ENCODE measurements at regions not wholly inside any gene's neighbourhood (a gene's known extent, or its start where the extent isn't known, plus 50 kb on each side); places are given as distances from the start of the nearest gene placed in this dataset.
A peak's percentile ranks its signal among the peaks of the same experiment; 100 is the strongest.

DNA sequence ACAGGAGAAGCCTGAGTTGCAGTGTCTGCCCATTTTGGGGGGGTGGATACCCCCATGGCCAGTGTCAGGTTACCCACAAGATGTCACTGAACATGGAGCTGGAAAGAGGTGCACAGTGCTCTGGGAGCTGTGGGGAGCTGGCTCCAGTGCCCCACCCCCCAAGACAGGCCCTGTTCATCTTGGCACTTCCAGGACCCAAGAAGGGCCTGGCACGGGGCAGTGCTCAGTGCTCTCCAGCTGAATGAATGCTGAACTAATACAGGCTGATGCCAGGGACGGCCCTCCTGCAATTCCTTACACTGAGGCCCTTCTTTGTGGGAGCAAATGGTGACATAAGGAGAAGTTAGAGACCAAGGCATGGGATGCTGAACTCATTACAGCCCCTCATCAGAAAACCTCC lies 163.4 kb upstream of the GLI2 start:
- H4K12ac ChIP-seq (ENCODE audit: low read depth, low read length), result no peak overlapping the region
- no peak overlapping the region for H3K9ac ChIP-seq (ENCODE audit: low read length)
- DNase-seq, result no peak
- H2BK120ac ChIP-seq (ENCODE audit: insufficient read depth, low read length, poor library complexity), result no peak overlapping the region
- no peak overlapping the region for H2BK12ac ChIP-seq (ENCODE audit: low read length)
- no peak overlapping the region for H3K14ac ChIP-seq (ENCODE audit: low read length)
- no peak overlapping the region for H2BK5ac ChIP-seq (ENCODE audit: low read depth, low read length, poor library complexity)
- H4K8ac ChIP-seq (ENCODE audit: low read depth, low read length), result no peak overlapping the region
- no peaks in the 10 kb centered on the region for H3K36me3 ChIP-seq (ENCODE audit: control insufficient read depth in 1 of 2, insufficient read depth in 2 of 2, low read length in 2 of 2)
- H3K23ac ChIP-seq (ENCODE audit: low read length), result no peak overlapping the region
- H3K79me2 ChIP-seq (ENCODE audit: control insufficient read depth, insufficient read depth, low read length, poor library complexity), result no peaks in the 10 kb centered on the region
- H3K4ac ChIP-seq (ENCODE audit: low read depth, low read length), result no peak overlapping the region
- no peak overlapping the region for H3K27ac ChIP-seq (ENCODE audit: low read depth, low read length)
- no peak overlapping the region for H3K18ac ChIP-seq (ENCODE audit: low read length)
- no peaks in the 10 kb centered on the region for H3K79me1 ChIP-seq (ENCODE audit: low read length)
- no peaks in the 10 kb centered on the region for H3K27me3 ChIP-seq (ENCODE audit: insufficient read depth, low read length)
- H2AK5ac ChIP-seq (ENCODE audit: low read length), result no peak overlapping the region
- no peak overlapping the region for H3K4me2 ChIP-seq (ENCODE audit: low read length)
- no peak overlapping the region for H3K4me3 ChIP-seq (ENCODE audit: low read depth, low read length)
- WGBS (ENCODE audit: extremely low coverage, insufficient coverage, insufficient read length), result no CpG with 5 or more reads among the region's 2 CpGs
- no peak overlapping the region for H2AFZ ChIP-seq (ENCODE audit: insufficient read depth, low read length, poor library complexity)
- H3K9me3 ChIP-seq (ENCODE audit: insufficient read depth, low read depth, low read length), result no peaks in the 10 kb centered on the region
- H3K4me1 ChIP-seq (ENCODE audit: control insufficient read depth in 1 of 2, insufficient read depth in 2 of 2, low read length in 2 of 2), result no peaks in the 10 kb centered on the region
- H4K91ac ChIP-seq (ENCODE audit: low read depth, low read length), result no peak overlapping the region

DNA sequence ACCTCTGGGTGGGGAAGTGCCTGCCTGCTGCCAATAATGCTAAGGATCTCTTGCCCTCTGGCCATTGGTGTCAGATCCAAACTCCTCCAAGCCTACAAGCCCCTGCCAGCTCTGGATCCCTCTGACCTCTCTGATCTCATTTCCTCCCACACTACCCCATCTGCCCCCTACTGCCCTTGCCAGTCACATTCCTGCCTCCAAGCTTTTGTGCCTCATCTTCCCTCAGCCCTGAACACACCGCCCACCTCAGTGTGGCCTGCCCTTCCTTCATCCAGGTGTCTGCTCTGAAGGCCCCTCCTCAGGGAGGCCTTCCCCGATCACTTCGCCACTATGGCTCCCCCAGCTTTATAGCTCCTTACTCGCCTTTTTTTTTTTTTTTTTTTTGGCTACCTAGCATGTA lies 161.0 kb upstream of the GLI2 start:
- Histone ChIP-seq H2AFZ (ENCODE audit: insufficient read depth, low read length, poor library complexity) (no peak overlapping the region), H4K91ac (ENCODE audit: low read depth, low read length) (no peak overlapping the region), H3K4ac (ENCODE audit: low read depth, low read length) (no peak overlapping the region), H3K36me3 (ENCODE audit: control insufficient read depth in 1 of 2, insufficient read depth in 2 of 2, low read length in 2 of 2) (no peaks in the 10 kb centered on the region), H3K4me2 (ENCODE audit: low read length) (no peak overlapping the region), H2BK12ac (ENCODE audit: low read length) (no peak overlapping the region), H3K4me3 (ENCODE audit: low read depth, low read length) (no peak overlapping the region), H3K23ac (ENCODE audit: low read length) (no peak overlapping the region), H2AK5ac (ENCODE audit: low read length) (no peak overlapping the region), H3K14ac (ENCODE audit: low read length) (no peak overlapping the region), H4K8ac (ENCODE audit: low read depth, low read length) (no peak overlapping the region), H3K4me1 (ENCODE audit: control insufficient read depth in 1 of 2, insufficient read depth in 2 of 2, low read length in 2 of 2) (no peaks in the 10 kb centered on the region), H3K9me3 (ENCODE audit: insufficient read depth, low read depth, low read length) (no peaks in the 10 kb centered on the region), H2BK5ac (ENCODE audit: low read depth, low read length, poor library complexity) (no peak overlapping the region), H2BK120ac (ENCODE audit: insufficient read depth, low read length, poor library complexity) (no peak overlapping the region), H4K12ac (ENCODE audit: low read depth, low read length) (no peak overlapping the region), H3K79me2 (ENCODE audit: control insufficient read depth, insufficient read depth, low read length, poor library complexity) (no peaks in the 10 kb centered on the region), H3K27ac (ENCODE audit: low read depth, low read length) (no peak overlapping the region), H3K79me1 (ENCODE audit: low read length) (no peaks in the 10 kb centered on the region), H3K18ac (ENCODE audit: low read length) (no peak overlapping the region), H3K27me3 (ENCODE audit: insufficient read depth, low read length) (peaks cover 2% of the 10 kb centered on the region), H3K9ac (ENCODE audit: low read length) (no peak overlapping the region)
- no peak for DNase-seq
- no CpG with 5 or more reads among the region's 4 CpGs for WGBS (ENCODE audit: extremely low coverage, insufficient coverage, insufficient read length)

- Histone ChIP-seq H3K9me3 (ENCODE audit: insufficient read depth, low read depth, low read length) (no peaks in the 10 kb centered on the region), H3K9ac (ENCODE audit: low read length) (no peak overlapping the region), H3K4me1 (ENCODE audit: control insufficient read depth in 1 of 2, insufficient read depth in 2 of 2, low read length in 2 of 2) (no peaks in the 10 kb centered on the region), H2AFZ (ENCODE audit: insufficient read depth, low read length, poor library complexity) (no peak overlapping the region), H3K27me3 (ENCODE audit: insufficient read depth, low read length) (peaks cover 2% of the 10 kb centered on the region), H2BK120ac (ENCODE audit: insufficient read depth, low read length, poor library complexity) (no peak overlapping the region), H4K8ac (ENCODE audit: low read depth, low read length) (no peak overlapping the region), H3K4me2 (ENCODE audit: low read length) (no peak overlapping the region), H4K12ac (ENCODE audit: low read depth, low read length) (no peak overlapping the region), H2BK5ac (ENCODE audit: low read depth, low read length, poor library complexity) (no peak overlapping the region), H2BK12ac (ENCODE audit: low read length) (no peak overlapping the region), H3K23ac (ENCODE audit: low read length) (no peak overlapping the region), H3K18ac (ENCODE audit: low read length) (no peak overlapping the region), H3K4me3 (ENCODE audit: low read depth, low read length) (no peak overlapping the region), H3K79me1 (ENCODE audit: low read length) (no peaks in the 10 kb centered on the region), H3K4ac (ENCODE audit: low read depth, low read length) (no peak overlapping the region), H3K36me3 (ENCODE audit: control insufficient read depth in 1 of 2, insufficient read depth in 2 of 2, low read length in 2 of 2) (no peaks in the 10 kb centered on the region), H3K79me2 (ENCODE audit: control insufficient read depth, insufficient read depth, low read length, poor library complexity) (no peaks in the 10 kb centered on the region), H4K91ac (ENCODE audit: low read depth, low read length) (no peak overlapping the region), H3K27ac (ENCODE audit: low read depth, low read length) (no peak overlapping the region), H2AK5ac (ENCODE audit: low read length) (no peak overlapping the region), H3K14ac (ENCODE audit: low read length) (no peak overlapping the region)
- no CpG with 5 or more reads among the region's 6 CpGs for WGBS (ENCODE audit: extremely low coverage, insufficient coverage, insufficient read length)
- DNase-seq, result no peak
Measured at GRCh38 chr2:120575966-120576365, 159.7 kb upstream of the GLI2 start.

DNA sequence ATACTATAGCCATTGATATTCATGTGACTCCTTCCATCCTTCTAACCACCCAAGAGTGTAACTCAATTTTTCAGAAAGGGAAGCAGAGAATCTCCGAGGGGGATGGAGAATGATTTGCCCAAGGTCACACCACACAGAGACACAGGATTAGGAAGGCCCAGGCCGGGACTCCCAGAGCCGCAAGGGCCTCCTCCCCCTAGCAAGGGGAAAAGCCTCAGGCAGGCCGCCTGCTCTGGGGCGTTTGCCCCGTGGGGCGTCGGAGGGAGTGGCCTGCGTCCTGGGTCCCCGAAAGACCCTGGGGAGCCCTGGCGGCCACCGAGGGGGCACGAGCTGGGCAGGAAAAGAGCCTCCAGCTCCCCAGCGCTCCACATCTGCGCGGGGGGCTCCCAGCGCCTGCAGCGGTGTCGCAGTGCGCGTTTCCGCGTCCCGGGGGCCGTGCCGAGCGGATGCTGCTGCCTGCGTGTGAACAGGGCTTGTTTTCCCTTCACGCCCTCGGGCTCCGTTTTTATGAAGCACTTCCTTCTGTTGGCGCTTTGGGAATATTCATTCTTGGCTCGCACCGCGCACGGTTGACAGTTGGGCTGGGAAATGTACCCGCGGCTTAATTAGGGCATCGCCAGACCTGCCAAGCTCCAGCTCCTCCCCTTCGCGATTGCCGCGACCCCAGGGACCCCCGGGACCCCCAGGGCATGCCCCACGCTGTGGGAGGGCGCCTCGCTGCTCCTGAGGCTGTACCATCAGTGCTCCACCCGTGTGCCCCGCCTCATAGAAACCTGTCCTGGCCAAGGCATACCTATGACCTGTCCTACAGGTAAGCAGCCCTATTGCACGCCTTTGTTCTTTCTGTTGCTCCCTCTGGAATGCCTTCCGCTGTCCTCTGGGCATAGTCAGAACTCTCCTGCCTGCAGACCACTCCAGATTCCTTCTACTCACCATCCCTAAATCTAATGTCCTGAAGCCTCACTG lies 158.9 kb upstream of the GLI2 start:
- Histone ChIP-seq H3K18ac (ENCODE audit: low read length) (no peak overlapping the region), H3K4me3 (ENCODE audit: low read depth, low read length) (no peak overlapping the region), H4K91ac (ENCODE audit: low read depth, low read length) (no peak overlapping the region), H2BK5ac (ENCODE audit: low read depth, low read length, poor library complexity) (no peak overlapping the region), H3K9ac (ENCODE audit: low read length) (no peak overlapping the region), H3K79me1 (ENCODE audit: low read length) (no peaks in the 10 kb centered on the region), H4K12ac (ENCODE audit: low read depth, low read length) (no peak overlapping the region), H3K79me2 (ENCODE audit: control insufficient read depth, insufficient read depth, low read length, poor library complexity) (no peaks in the 10 kb centered on the region), H2AK5ac (ENCODE audit: low read length) (no peak overlapping the region), H3K9me3 (ENCODE audit: insufficient read depth, low read depth, low read length) (no peaks in the 10 kb centered on the region), H3K23ac (ENCODE audit: low read length) (no peak overlapping the region), H2BK120ac (ENCODE audit: insufficient read depth, low read length, poor library complexity) (no peak overlapping the region), H2BK12ac (ENCODE audit: low read length) (no peak overlapping the region), H3K27ac (ENCODE audit: low read depth, low read length) (no peak overlapping the region), H4K8ac (ENCODE audit: low read depth, low read length) (no peak overlapping the region), H3K27me3 (ENCODE audit: insufficient read depth, low read length) (peaks cover 2% of the 10 kb centered on the region), H3K4me1 (ENCODE audit: control insufficient read depth in 1 of 2, insufficient read depth in 2 of 2, low read length in 2 of 2) (no peaks in the 10 kb centered on the region), H2AFZ (ENCODE audit: insufficient read depth, low read length, poor library complexity) (no peak overlapping the region), H3K36me3 (ENCODE audit: control insufficient read depth in 1 of 2, insufficient read depth in 2 of 2, low read length in 2 of 2) (no peaks in the 10 kb centered on the region), H3K4me2 (ENCODE audit: low read length) (peak overlapping the region; percentile 45), H3K14ac (ENCODE audit: low read length) (no peak overlapping the region), H3K4ac (ENCODE audit: low read depth, low read length) (no peak overlapping the region)
- peak in 1 of 2 donors; percentile 37 for DNase-seq
- no CpG with 5 or more reads among the region's 51 CpGs for WGBS (ENCODE audit: extremely low coverage, insufficient coverage, insufficient read length)

Measured in trophoblast cell (in vitro differentiated cells and primary cell).